ENCODE measurements at regions not wholly inside any gene's neighbourhood (a gene's known extent, or its start where the extent isn't known, plus 50 kb on each side); places are given as distances from the start of the nearest gene placed in this dataset.

- TF ChIP-seq HEYL (CRISPR knock-in tag; IDR thresholded peaks at IDR 0.05) (no peak), MAZ (IDR thresholded peaks at IDR 0.05; ENCODE audit: borderline replicate concordance, low read depth, low read length) (no peak), HMGXB4 (CRISPR knock-in tag; IDR thresholded peaks at IDR 0.05; ENCODE audit: borderline replicate concordance) (no peak), POLR2A (IDR thresholded peaks at IDR 0.05; ENCODE audit: low read length) (no peak), TFCP2L1 (CRISPR knock-in tag; IDR thresholded peaks at IDR 0.05) (no peak), TP53 (CRISPR knock-in tag; IDR thresholded peaks at IDR 0.05) (no peak), PBX3 (IDR thresholded peaks at IDR 0.05) (no peak), MAFK (IDR thresholded peaks at IDR 0.05; ENCODE audit: partially characterized antibody) (no peak), ESRRA (IDR thresholded peaks at IDR 0.05; ENCODE audit: borderline replicate concordance, low read length) (no peak), HOXB13 (CRISPR knock-in tag; IDR thresholded peaks at IDR 0.05; ENCODE audit: low read depth) (no peak), BCL3 (IDR thresholded peaks at IDR 0.05) (no peak), RARB (CRISPR knock-in tag; IDR thresholded peaks at IDR 0.05) (no peak), NFE2L2 (conservative IDR thresholded peaks at IDR 0.05; ENCODE audit: low read length) (no peak), FOXS1 (CRISPR knock-in tag; IDR thresholded peaks at IDR 0.05) (no peak)
- ChIA-PET POLR2A (no interaction called here), CTCF (interaction anchor here (0.7 to 1.5 kb wide), 2 partner anchors 17 to 19 kb away, joined by 3 read pairs; no protein-coding TSS in a partner anchor)
- WGBS (ENCODE audit: missing lambda C conversion rate): 42% methylated on average over 7 of the region's 7 CpGs
- H3K27ac ChIP-seq: no peak overlapping the region
- ATAC-seq (no peak), DNase-seq (ENCODE audit: low read depth in 1 of 2, low spot score in 1 of 2) (no peak), FAIRE-seq (no peak)
- H3K9me3 ChIP-seq: no peaks in the 10 kb centered on the region
- H3K4me1 ChIP-seq: no peaks in the 10 kb centered on the region
- H3K4me3 ChIP-seq: no peak overlapping the region
- H3K4me2 ChIP-seq: no peak overlapping the region
Measured at GRCh38 chr13:67769987-67770341, 539.8 kb upstream of the PCDH9 start.

- POLR2A ChIA-PET: no interaction called here
- DNase-seq (ENCODE audit: low read depth in 1 of 2, low spot score in 1 of 2) (no peak), FAIRE-seq (no peak)
Measured at GRCh38 chr13:67769063-67769986, 539.2 kb upstream of the PCDH9 start.

More at GRCh38 chr13:67769063-67769986, 539.2 kb upstream of the PCDH9 start:
- ATAC-seq: no peak
- H3K27ac ChIP-seq: no peak overlapping the region
- no peaks in the 10 kb centered on the region for H3K4me1 ChIP-seq
- H3K4me3 ChIP-seq: no peak overlapping the region
- WGBS (ENCODE audit: missing lambda C conversion rate): 81% methylated on average over 9 of the region's 30 CpGs
- TF ChIP-seq HDAC2 (IDR thresholded peaks at IDR 0.05): no peak
- TF ChIP-seq FOXS1 (CRISPR knock-in tag; IDR thresholded peaks at IDR 0.05): no peak
- no peak for TF ChIP-seq MAX (IDR thresholded peaks at IDR 0.05)
- TF ChIP-seq JUNB (IDR thresholded peaks at IDR 0.05): no peak
- no peak for TF ChIP-seq PBX3 (IDR thresholded peaks at IDR 0.05)
- no peak for TF ChIP-seq MYC (IDR thresholded peaks at IDR 0.05; ENCODE audit: borderline replicate concordance, low read length)
- TF ChIP-seq POLR2AphosphoS2 (conservative IDR thresholded peaks at IDR 0.05; ENCODE audit: low read length): no peak
- no peak for TF ChIP-seq NFE2L2 (conservative IDR thresholded peaks at IDR 0.05; ENCODE audit: low read length)
- TF ChIP-seq, protein P1, sequence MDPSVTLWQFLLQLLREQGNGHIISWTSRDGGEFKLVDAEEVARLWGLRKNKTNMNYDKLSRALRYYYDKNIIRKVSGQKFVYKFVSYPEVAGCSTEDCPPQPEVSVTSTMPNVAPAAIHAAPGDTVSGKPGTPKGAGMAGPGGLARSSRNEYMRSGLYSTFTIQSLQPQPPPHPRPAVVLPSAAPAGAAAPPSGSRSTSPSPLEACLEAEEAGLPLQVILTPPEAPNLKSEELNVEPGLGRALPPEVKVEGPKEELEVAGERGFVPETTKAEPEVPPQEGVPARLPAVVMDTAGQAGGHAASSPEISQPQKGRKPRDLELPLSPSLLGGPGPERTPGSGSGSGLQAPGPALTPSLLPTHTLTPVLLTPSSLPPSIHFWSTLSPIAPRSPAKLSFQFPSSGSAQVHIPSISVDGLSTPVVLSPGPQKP (IDR thresholded peaks at IDR 0.05; ENCODE audit: low read depth, low read length): no peak
- TF ChIP-seq ZC3H11A (IDR thresholded peaks at IDR 0.05): no peak
- no peak for TF ChIP-seq CHD2 (IDR thresholded peaks at IDR 0.05; ENCODE audit: low read length, partially characterized antibody)
- no peak for TF ChIP-seq KDM1A (IDR thresholded peaks at IDR 0.05; ENCODE audit: low read depth)
- CTCF ChIA-PET: interaction anchor here (0.7 to 1.5 kb wide), 2 partner anchors 16 to 19 kb away, joined by 3 read pairs; no protein-coding TSS in a partner anchor
- H3K9me3 ChIP-seq: no peaks in the 10 kb centered on the region
- H3K4me2 ChIP-seq: no peak overlapping the region
